ENCODE measurements at regions not wholly inside any gene's neighbourhood (a gene's known extent, or its start where the extent isn't known, plus 50 kb on each side); places are given as distances from the start of the nearest gene placed in this dataset.

DNA sequence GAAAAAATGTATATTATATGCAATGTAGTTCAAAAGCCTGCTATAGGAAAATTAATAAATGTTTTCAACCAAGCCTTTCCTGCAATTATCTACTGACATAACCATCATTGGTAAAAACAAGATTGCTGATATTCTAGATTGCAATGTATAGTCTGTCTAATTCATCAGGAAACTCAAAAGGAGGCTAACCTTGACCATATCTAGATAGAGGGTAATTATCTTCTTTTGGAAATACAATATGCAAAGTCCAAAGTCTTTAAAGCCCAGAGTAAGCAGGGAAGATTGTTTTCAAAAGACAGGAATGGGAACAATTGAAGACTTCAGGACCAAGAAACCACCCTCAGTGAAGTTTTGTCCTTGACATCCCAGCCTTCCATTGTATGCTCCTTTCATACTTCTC is 123.1 kb upstream of the GLRA2 start:
- H3K27me3 ChIP-seq (ENCODE audit: control insufficient read depth, insufficient read depth, low read length) = no peaks in the 10 kb centered on the region
- no peaks in the 10 kb centered on the region for H4K20me1 ChIP-seq (ENCODE audit: insufficient read depth, low read length)
- no peaks in the 10 kb centered on the region for H3K79me1 ChIP-seq (ENCODE audit: low read depth in 1 of 2, low read length in 2 of 2)
- no peak overlapping the region for H4K91ac ChIP-seq (ENCODE audit: insufficient read depth, low read depth, low read length)
- no peak overlapping the region for H2BK15ac ChIP-seq (ENCODE audit: low read depth, low read length)
- no peaks in the 10 kb centered on the region for H3K36me3 ChIP-seq (ENCODE audit: control insufficient read depth, insufficient read depth, low read length)
- 0 out of 2 replicates have a peak, but pooled peaks cover 3% of the 10 kb centered on the region for H3K9me3 ChIP-seq (ENCODE audit: control insufficient read depth, insufficient read depth, low read length)
- no peak overlapping the region for H2BK20ac ChIP-seq (ENCODE audit: low read depth, low read length)
- no peak overlapping the region for H2AFZ ChIP-seq (replicated peaks; ENCODE audit: low read length, poor library complexity)
- H2BK5ac ChIP-seq (ENCODE audit: low read depth, low read length, poor library complexity, severe bottlenecking) = no peak overlapping the region
- no peak overlapping the region for H3K18ac ChIP-seq (ENCODE audit: low read depth, low read length)
- H3K4me2 ChIP-seq (ENCODE audit: low read depth, low read length) = no peak overlapping the region
- in situ Hi-C loops (cut with MboI; ENCODE audit: low sequenced_read_pairs) = no loop called here
- H4K5ac ChIP-seq (ENCODE audit: low read depth, low read length) = no peak overlapping the region
- no peak overlapping the region for H2AK5ac ChIP-seq (ENCODE audit: low read depth, low read length)
- no peak for DNase-seq
- ChIA-PET CTCF (no interaction called here), POLR2A (ENCODE audit: unreplicated experiment) (no interaction called here)
- no peak for TF ChIP-seq BHLHE40 (IDR thresholded peaks at IDR 0.05; ENCODE audit: low read depth, low read length)
- TF ChIP-seq, protein P1, sequence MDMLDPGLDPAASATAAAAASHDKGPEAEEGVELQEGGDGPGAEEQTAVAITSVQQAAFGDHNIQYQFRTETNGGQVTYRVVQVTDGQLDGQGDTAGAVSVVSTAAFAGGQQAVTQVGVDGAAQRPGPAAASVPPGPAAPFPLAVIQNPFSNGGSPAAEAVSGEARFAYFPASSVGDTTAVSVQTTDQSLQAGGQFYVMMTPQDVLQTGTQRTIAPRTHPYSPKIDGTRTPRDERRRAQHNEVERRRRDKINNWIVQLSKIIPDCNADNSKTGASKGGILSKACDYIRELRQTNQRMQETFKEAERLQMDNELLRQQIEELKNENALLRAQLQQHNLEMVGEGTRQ (IDR thresholded peaks at IDR 0.05; ENCODE audit: low read depth, low read length) = no peak
- TF ChIP-seq, protein P2, sequence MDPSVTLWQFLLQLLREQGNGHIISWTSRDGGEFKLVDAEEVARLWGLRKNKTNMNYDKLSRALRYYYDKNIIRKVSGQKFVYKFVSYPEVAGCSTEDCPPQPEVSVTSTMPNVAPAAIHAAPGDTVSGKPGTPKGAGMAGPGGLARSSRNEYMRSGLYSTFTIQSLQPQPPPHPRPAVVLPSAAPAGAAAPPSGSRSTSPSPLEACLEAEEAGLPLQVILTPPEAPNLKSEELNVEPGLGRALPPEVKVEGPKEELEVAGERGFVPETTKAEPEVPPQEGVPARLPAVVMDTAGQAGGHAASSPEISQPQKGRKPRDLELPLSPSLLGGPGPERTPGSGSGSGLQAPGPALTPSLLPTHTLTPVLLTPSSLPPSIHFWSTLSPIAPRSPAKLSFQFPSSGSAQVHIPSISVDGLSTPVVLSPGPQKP (IDR thresholded peaks at IDR 0.05; ENCODE audit: borderline replicate concordance, low read depth, low read length) = no peak
- TF ChIP-seq MAFK (IDR thresholded peaks at IDR 0.05; ENCODE audit: low read depth, low read length) = no peak
- no peak for TF ChIP-seq RCOR1 (IDR thresholded peaks at IDR 0.05; ENCODE audit: insufficient replicate concordance, low read length)
- no peak for TF ChIP-seq RAD21 (IDR thresholded peaks at IDR 0.05; ENCODE audit: low read length)
- no peak for TF ChIP-seq MXI1 (IDR thresholded peaks at IDR 0.05; ENCODE audit: borderline replicate concordance, low read depth, low read length)
- no peak for TF ChIP-seq SMC3 (IDR thresholded peaks at IDR 0.05; ENCODE audit: low read depth, low read length)
- no peak for TF ChIP-seq RFX5 (IDR thresholded peaks at IDR 0.05; ENCODE audit: low read depth, low read length)
- no peak for TF ChIP-seq CEBPB (IDR thresholded peaks at IDR 0.05; ENCODE audit: low read depth, low read length)
- TF ChIP-seq NFE2L2 (IDR thresholded peaks at IDR 0.05; ENCODE audit: low read depth, low read length) = no peak
- no peak for TF ChIP-seq POLR2A (IDR thresholded peaks at IDR 0.05; ENCODE audit: low read depth, low read length)
- no peak for TF ChIP-seq CHD1 (IDR thresholded peaks at IDR 0.05; ENCODE audit: low read depth, low read length)
- no peak for TF ChIP-seq MAZ (IDR thresholded peaks at IDR 0.05; ENCODE audit: borderline replicate concordance, low read depth, low read length)
- no peak overlapping the region for H3K4ac ChIP-seq (ENCODE audit: low read depth, low read length)
- no peak overlapping the region for H2BK120ac ChIP-seq (ENCODE audit: low read depth, low read length)
- no peak overlapping the region for H3K9ac ChIP-seq (ENCODE audit: low read depth, low read length)
- no peak overlapping the region for H3K27ac ChIP-seq (ENCODE audit: insufficient read depth, low read length)
- no peaks in the 10 kb centered on the region for H3K9me1 ChIP-seq (ENCODE audit: insufficient read depth, low read length)
- intact Hi-C loops (cut with micrococcal nuclease) = no loop called here
- no peaks in the 10 kb centered on the region for H3K4me1 ChIP-seq (ENCODE audit: control insufficient read depth, insufficient read depth, low read length)
- H3K14ac ChIP-seq (replicated peaks; ENCODE audit: low read depth, low read length) = no peak overlapping the region
- dilution Hi-C loops (cut with HindIII; ENCODE audit: low sequenced_read_pairs, unreplicated experiment) = no loop called here
- H3K56ac ChIP-seq (ENCODE audit: extremely low read depth, insufficient read depth, low read length) = no peak overlapping the region
- BruUV-seq (replicated peaks) = no TSS peak
- H3K23ac ChIP-seq (ENCODE audit: low read depth, low read length) = no peak overlapping the region
- H4K8ac ChIP-seq (ENCODE audit: low read depth in 2 of 2, low read length in 2 of 2) = no peak overlapping the region
- H2AK9ac ChIP-seq (replicated peaks; ENCODE audit: low read depth, low read length, poor library complexity) = no peak overlapping the region
- no peak overlapping the region for H3K4me3 ChIP-seq (ENCODE audit: insufficient read depth, low read depth, low read length)
- ATAC-seq (ENCODE audit: low read depth) = no peak
